SIG-M5 treated with dmso at 0.1 percent for 504 hours (cell line): ENCODE measurements at regions not wholly inside any gene's neighbourhood (a gene's known extent, or its start where the extent isn't known, plus 50 kb on each side); places are given as distances from the start of the nearest gene placed in this dataset.

Source experiments
- DNase-seq: peaks from one replicate; lab custom pipeline; 2025; ENCODE audit not compliant: unreplicated experiment; lab: John Stamatoyannopoulos, UW

DNA sequence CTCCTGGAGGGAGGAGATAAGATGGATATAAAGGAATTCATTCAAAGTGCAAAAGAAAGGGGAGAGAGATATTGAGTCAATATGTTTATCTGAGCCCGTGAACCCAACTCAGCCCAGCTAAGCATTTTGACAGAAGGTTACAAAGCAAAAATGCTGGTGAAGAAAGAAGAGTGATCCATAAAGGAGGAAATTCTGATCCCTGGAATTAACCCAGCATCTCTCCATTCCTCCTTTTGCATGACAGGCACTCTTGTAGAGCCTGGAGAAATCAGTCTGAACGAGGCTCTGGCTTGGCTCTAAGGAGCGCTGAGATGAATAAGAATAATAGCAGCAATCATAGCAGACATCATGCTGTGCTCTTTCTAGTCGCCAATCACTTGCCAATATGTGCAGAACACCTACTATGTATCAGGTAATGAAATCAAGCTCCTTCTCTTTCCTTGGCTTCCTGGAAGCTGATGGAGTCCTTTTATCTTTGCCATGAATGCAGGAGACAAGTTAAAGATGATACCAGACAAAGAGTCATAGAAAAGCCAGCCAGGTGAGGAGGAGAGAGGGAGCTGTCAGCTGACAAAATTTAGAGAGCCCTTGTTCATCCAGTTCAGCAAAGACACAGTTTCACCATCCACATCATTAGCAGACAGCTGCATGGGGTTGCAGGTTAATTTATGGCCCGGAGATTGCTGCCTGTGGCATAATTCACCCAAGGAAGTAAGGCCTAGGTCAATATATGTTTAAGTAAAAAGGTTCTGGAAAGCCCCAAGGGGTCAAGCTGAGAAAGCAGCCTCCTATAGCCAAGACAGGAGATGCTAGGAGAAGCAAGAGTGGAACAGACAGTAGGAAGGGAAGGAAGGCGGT lies 476.5 kb upstream of the TBX3 start:
- DNase-seq = no peak

DNA sequence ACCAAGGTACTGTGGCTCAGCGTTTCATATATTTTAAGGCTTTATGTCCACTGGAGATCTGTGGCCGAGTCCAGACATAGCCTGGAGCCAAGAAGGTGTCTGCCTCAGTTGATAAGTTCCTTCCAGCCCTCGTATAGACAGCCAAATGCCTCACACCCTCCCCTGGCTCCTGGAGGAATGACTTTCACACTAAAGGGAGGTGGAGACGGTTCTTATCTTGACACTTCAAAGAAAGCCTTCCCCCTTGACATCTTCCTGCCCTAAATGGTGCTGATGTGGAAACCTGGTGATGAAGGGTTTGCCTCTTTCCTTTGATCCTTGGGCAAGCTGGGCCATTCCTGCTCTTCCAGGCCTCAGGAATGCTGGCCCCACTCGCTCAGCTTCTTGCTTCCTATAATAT lies 474.8 kb upstream of the TBX3 start:
- DNase-seq = no peak

DNA sequence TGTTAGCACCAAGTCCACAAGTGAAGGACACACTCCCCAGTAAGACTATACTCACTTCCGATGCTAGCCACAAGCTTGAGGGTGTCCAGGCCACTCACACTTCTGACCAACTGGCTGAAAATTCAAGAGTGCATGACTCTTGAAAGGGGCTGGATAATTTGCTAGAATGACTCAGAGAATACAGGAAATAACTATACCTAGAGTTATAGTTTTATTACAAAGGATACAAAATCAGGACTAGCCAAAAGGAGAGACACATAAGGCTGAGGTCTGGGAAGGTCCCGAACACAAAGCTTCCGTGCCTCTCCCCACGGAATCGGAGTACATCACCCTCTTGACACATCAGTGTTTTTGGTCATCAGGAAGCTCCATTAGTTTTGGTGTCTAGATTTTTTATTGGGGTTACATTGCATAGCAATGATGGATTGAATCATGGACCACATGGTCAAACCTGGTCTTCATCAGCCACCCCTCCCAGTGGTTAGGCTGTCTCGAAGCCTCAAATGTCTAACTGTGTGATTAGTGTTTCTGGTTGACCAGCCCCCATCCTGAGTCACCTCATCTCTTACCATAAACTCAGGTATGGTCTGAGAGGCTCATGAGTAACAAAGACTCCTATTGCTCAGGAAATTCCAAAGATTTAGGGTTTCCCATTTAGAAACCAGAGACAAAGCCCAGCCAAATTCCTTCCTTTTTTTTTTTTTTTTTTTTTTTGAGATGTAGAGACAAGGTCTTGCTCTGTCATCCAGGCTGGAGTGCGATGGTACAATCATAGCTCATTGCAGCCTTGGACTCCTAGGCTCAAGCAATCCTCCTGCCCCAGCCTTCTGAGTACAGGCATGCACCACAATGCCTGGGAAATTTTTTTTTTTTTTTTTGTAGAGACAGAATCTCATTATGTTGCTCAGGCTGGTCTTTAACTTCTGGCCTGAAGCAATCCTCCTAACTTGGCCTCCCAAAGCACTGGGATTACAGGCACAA lies 472.0 kb upstream of the TBX3 start:
- no peak for DNase-seq

DNA sequence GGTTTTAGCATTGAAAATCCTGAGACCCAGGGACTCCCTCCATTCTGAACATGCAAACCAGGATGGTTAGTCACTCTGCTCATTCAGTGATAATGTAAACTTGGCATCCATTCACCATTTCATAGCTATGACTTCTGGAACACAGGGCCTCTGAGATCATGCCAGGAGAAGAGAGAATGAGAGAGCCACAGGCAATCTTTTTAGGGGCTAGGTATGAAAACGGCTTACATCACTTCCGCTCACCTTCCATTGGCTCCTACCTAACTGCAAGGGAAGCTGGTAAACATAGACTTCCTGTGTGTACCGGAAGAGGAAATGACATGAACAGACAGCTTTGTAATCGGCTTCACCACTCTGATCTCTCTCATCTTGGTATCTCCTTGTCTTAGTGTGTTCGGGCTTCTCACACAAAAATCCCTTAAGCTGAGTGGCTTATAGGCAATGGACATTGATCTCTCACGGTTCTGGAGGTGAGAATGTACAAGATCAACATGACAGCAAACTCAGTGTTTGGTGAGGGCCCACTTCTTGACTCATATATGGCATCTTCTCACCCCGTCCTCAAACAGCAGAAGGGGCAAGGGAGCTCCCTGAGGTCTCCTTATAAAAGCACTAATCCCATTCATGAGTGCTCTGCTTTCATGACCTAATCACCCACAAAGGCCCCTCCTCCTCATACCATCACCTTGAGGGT lies 465.9 kb upstream of the TBX3 start:
- no peak for DNase-seq

DNA sequence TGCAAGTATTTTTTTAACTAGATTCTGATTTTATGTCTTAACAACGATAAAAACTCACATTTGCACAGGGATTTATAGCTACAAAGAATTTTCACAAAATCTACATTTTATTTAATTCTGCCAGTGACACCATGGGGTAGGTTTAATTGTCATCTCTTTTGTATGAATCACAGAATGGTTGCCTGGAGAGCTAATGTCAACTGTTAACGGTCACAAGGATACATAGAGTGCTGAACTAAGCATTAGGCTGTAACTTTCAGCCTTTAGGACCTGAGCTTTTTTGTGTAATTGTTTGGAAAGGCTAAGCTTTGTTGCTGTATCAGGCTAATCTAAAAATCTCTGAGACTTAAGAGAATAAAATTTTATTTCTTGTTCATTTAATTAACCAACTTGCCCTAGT lies 465.3 kb upstream of the TBX3 start:
- no peak for DNase-seq

DNA sequence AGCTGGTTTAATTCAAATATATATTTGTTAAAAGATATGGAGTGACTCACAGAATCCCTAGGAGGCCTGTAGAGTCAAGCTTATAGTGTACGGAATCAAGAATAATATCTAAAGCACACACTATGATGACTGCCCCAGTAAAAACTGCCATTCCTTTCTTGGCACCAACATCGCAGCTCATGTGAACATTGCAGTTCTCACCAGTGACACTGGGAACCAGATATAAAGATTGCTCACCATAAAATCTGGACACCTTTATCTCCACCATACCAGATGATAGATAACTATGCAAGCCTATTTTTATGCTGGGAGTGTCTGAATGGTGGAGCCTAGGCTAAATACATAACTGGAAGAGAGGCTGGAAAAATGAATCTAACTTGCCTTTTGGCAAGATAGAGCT lies 463.9 kb upstream of the TBX3 start:
- DNase-seq = no peak

DNA sequence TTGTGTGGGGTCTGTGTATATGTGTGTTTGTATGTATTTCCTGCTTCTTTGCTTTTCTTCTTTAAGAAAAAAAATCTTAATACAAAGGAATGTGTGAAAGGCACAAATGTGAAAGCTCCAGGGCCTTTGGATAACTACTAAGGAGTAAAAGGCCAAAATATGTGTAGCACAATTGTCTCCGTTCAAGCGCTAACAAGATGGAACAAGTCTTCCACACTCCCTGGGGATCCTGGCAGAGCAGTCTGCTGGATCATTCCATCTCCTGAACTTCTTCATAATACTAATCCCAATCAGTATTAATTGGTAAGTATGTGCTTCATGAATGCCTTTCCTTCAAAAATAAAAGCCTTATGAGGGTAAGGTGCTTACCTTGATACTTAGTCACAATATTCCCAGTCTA lies 462.5 kb upstream of the TBX3 start:
- no peak for DNase-seq

DNA sequence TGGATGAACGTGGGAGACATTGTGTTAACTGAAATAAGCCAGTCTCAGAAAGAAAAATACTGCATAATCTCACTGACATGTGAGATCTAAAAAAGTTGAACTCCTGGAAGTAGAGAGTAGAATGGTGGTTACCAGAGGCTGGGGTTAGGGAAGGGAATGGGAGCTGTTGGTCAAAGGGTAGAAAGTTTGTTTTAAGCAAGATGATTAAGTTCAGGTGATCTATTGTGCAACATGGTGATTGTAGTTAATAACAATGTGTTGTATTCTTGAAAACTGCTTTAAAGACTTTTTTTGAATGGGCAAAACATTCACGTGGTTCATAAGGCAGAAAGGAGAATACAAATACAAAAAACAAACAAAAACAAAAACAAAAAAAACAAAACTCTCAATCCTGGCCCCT lies 460.4 kb upstream of the TBX3 start:
- DNase-seq = no peak

DNA sequence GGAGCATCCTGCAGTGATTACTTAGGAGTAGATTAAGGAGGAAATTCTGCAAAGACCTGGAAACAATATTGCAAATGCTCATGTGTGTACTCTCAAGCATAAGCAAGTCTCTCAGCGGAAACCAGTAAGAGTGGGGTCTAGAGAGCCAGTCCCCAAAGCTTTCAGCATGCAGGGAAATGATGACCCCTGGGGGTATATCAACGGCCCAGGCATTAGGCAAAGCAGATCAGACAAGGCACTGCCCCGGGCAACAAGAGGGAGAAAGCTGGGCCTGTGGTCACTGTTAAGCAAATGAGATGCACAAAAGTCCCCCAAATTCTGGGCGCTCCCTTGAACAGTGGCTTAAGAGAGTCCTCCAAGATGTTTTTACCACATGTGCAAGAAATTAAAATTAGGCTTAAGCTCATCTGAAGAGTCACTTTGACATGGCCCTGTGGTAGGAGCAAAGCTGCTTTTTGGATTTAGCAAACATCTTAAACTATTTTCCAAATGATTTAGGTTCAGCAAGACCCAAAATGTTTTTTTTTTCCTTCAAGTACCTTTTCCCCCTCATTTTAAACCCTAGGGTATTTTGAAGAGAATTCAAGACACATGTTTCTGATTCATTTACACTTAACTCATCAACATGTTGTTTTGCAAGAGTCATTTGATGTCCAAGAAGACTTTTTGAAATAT lies 457.1 kb upstream of the TBX3 start:
- no peak for DNase-seq

DNA sequence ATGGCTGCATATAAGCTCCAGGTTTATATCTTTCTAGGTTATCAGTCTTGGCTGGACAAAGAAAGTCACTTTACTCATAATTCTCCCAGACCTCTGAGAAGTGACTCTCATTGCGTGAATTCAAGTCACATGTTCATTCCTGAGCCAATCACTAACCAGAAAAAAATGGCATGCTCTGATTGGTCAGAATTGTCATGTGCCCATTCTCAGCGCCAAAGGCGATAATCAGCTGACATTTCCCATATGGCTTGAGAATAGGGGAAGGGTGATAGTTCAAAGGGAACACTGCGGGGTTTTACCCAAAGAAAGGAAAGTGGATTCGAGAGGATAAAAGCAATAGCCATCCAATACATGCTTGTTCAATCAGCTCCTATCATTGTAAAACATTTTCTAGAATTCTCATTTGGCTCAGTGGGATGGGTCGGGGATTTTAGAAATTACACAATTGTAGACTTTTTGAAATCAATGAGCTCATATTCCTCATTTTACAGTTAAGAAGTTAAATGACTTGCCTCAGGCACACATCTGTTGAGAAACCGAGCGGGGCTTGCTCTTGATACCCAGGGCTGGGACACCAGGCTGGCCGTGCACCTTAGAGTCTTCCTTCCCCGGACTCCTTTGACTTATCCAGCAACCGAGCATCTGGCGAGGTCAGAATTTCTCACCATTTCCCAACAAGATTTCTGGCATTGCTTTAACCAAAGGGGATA lies 454.0 kb upstream of the TBX3 start:
- DNase-seq = no peak

DNA sequence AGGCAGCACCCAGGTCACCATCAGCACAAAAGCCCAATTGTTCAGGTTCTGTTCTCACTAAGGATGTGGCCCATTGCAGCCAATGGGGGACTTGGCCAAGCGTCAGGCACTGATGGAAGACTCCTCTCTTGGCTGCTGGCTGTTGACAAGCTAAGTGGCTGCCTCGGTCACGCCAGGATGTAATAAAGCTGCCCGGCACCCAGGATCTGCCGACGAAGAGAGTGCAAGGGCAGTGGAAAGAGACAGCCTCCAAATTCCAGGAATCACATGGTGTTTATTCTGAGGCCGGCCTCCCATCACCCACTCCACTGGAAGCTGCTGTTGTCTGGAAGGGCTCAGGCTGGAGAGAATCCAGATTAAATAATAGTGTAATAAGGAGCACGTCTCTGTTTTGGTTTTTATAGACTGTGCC lies 451.8 kb upstream of the TBX3 start:
- DNase-seq = no peak

DNA sequence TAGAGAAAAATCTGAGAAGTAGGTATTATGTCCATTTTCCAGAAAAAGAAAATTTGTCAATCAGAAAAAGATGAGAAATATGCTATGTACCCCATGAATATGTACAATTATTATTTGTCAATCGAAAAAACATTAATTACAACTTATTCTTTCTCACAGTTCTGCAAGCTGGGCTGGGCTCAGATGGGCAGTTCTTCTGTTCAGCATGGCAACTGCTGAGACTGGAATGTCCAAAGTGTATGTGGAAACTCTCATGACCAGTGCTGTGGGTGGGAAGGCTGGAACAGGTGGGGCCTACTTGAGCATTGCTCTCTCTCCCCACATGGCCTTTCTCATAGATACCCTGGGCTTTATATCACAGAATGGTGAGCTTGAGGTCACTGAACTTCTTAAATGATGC lies 450.3 kb upstream of the TBX3 start:
- DNase-seq = no peak

DNA sequence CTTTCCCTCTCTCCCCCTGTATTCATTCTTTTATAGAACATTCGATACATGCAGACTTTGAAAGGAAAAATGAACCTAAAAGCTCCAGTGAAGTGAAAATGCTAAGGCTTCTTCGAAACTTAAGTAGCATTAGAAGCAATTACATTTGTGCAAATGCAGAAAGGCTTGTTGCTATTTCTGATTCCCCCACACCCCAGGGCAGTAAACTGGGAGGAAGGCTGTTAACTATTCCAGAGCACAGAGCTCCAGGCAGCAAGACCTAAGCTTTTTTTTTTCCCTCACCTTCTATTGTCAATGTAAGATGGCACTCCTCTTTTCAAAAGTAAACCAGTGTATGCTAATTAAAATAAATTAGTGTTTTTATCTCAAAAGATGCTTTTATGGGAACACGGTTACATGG lies 448.9 kb upstream of the TBX3 start:
- no peak for DNase-seq

DNA sequence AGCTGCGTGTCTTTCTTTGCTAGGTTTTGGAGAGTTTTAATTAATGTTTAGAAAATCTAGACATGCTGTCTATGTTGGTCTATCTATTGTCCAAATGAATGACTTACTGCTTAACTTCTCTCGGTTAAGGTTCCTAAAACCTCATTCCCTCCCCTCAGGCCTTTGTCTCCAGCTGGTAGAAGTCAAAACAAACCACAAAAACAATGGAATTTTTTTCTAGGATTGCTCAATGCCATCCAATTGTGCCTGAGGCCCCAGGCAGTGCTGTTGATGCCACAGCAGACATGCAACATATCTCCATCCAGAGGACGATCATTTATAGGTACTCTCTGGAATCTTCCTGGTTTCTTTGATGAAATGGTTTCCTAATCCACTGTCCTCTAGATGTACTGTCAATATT lies 448.2 kb upstream of the TBX3 start:
- no peak for DNase-seq

DNA sequence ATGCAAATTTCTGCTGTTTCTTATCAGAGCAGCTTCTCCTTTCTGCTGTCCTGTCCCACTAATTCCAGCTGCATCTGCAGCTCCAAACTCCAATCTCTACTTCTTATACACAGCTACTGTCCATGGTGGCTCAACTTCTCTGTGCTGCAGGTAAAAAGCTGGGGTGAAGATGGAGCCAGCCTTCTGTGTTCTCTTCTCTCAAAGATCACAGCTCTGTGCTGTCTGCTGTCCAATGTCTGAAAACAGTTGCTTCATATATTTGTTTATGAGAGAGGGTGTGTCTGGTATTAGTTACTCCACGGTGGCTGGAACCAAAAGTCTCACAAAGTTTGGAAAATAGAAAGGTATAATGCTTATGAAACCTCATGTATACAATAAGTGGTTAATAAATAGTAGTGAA lies 445.8 kb upstream of the TBX3 start:
- DNase-seq = no peak

DNA sequence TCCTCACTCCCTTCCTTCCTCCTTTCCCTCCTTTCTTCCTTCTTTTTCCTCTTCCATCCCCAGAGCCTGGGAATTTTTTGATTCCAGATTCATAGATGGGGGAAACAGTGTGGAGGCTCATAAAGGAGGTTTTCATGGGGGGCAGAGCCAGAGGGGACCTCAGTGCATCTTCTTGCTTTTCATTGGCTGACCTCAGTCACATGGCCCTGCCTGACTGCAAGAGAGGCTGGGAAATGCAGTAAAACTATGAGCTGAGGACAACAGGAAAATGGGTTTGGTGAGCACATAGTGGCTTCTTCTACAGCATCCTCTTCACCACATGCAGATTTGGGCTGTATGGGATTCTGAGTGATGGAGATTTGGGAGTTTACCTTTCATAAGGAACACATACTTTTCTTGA lies 437.1 kb upstream of the TBX3 start:
- DNase-seq = no peak

DNA sequence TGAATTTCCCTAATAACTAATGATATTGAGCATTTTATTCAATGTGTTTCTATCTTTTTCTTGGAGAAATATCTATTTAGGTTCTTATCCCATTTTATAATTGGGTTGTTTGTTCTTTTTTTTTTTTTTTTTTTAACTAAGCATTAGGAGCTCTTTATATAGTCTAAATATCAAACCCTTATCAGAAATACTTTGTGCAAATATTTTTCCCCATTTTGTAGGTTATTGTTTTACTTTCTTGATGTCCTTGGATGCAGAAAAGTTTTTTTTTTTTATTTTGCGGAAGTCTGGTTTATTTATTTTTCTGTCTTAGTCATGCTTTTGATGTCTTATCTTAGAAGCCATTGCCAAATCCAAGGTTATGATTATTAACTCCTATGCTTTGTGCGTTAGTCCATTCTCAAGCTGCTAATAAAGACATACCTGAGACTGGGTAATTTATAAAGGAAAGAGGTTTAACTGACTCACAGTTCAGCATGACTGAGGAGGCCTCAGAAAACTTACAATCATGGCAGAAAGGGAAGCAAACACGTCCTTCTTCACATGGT lies 434.3 kb upstream of the TBX3 start:
- DNase-seq = no peak

DNA sequence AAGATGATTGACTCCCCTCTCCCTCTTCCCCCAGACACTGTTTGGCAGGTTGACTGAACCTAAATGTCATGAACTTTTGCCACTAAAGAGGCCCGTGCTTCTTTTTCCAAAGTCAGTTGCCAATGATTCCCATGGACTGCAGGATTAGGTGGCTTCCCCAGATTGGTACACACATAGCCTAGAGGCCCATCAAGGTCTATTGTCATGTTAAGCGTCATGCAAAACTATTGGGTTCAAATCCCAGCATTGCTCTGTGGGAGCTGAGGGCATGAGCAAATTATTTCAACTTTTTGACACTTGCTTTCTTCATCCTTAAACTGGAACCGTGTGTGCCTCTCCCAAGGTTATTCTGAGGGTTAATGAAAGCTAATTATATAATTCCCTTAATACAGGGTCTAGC lies 430.2 kb upstream of the TBX3 start:
- DNase-seq = no peak

DNA sequence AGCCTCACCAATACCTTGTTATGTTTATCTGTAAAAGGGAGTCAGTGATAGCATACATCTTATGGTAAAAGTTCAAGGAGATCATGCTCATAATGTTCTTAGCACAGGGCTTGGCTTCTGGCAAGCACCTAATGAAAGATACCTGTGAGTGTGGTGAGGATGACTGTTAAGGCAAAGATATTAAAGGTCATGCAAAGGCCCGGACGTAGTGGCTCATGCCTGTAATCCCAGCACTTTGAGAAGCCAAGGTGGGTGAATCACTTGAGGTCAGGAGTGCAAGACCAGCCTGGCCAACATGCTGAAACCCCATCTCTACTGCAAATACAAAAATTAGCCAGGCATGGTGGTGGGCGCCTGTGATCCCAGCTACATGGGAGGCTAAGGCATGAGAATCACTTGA lies 425.9 kb upstream of the TBX3 start:
- no peak for DNase-seq
